ENCODE measurements at regions not wholly inside any gene's neighbourhood (a gene's known extent, or its start where the extent isn't known, plus 50 kb on each side); places are given as distances from the start of the nearest gene placed in this dataset.

DNA sequence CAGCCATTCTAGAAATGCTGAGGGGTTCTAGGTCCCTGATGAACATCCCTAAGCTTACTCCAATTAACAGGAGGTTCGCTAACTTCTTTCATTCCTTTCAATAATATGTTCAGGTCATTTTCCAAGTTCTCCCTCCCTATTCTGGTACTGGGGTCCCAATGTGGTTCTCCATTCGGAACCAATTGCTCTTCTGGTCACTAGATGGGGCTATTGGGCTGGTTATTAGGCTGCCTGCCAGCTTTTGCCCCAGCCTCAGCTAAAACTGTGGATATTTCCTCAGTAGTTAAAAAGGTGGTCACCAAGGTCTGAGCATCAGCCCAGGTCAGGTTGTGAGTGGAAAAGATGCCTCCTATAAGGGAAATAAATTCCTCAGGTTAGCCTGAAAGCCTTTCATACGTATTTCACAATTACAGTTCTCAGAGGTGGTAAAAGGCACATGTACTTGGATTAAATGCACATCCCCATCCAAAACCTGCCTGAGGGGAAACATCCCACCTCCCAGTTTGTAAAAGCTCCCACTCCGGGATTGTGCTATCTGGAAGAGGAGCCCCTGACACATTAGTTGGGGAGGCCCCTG lies 161.1 kb upstream of the CCDC179 start:
- DNase-seq: peak in 35 of 42 donors; percentile 4 to 64 (median 28)

DNA sequence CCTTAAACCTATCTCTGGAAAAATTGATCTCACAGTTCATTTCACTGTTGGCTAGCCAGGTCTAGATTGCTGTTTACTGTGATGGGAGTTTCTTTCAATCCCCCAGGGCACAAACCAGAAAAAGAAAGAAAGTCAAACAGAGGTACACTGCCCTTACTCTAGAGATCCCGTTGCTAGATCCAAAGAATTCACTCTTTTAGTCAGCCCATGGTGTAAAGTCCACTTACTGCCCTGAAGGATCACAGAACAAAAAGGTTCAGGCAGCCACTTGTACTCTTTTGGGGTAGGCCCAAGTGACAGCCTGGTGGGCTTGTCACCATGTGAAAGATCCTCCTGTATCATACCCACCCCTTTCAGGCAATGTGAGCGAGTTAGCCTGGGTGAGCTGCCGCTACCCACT lies 162.6 kb upstream of the CCDC179 start:
- no peak for DNase-seq
- intact Hi-C loops (cut with DNase I): no loop called here

More for the DNA sequence above, 161.1 kb upstream of the CCDC179 start:
- intact Hi-C loops (cut with DNase I): no loop called here

DNA sequence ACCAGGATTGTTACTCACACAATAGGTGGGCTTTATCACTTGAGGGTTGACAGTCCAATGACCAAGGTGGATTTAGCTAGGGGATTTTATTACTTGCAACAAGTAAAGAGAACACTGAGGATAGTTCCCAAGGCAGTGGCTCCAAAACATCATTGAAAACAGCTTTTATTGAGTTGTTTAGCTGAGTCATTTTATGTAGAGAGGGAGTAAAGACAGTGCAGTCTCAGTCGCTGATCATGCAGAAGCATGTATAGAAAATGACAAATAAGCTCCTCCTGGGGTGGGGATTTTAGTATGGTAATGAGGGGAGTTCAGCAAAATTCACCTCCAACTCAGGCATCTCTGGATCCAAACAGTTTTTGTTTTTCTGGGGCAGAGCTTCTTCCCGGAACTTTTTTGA lies 163.0 kb upstream of the CCDC179 start:
- intact Hi-C loops (cut with DNase I): no loop called here
- no peak for DNase-seq

DNA sequence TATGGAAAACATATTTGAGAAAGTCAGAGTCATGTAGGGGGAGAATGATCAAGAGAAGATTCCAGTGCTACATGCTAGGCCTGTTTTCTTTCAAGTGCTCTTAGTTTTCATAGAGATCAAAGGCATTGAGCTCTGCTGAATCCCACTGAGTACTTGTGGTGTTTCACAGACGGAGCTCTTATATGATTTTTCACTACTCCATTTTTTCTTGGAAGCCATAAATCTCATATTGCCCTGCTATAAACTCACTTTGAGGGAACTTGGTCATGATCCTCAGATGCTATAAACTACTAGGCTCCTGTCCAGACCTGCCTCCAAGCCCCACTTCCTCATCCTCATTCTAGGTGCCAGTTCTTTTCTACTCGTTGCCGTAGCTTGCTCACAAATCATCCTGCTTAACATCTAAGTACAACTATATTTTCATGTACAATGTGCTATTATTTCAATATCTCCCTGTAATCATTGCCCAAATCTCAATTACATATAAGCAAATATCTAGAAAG lies 180.8 kb upstream of the CCDC179 start:
- DNase-seq: no peak
- intact Hi-C loops (cut with DNase I): no loop called here

DNA sequence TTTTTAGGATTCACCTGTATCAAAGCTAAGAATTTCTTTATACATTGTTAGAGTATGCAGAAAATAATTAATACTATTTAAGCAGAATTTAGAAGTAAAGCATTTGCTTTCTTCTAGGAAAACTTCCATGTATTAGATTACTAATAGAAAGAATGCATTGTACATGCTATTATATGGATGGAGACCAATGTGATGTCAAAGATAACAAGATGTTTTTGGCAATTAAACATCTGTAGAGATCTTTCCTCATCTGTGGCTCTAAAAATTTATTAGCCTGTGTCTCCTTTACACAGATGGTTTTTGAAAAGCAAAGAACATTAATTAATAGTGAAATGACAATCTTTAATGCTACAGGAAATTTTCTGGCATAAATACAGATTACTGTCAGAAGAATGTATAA lies 198.4 kb upstream of the CCDC179 start:
- no peak for DNase-seq
- intact Hi-C loops (cut with DNase I): no loop called here

DNA sequence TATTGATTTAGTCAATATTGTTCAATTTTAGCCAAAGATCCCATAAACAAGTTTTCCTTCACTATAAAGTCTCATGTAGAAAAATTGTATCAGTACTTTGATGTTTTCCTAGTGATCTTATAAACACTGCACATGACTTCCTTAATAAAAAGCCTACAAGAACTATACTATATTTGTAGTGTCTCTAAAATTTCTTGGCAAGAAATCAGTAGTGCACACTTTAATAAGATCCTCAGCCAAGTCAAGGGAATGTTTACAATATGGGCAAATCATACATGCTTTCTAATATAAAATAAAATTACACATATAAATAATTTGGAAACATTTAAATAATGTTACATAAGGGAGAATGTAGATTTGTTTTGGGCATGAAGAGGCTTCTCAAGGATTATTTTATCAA lies 203.0 kb upstream of the CCDC179 start:
- no peak for DNase-seq

DNA sequence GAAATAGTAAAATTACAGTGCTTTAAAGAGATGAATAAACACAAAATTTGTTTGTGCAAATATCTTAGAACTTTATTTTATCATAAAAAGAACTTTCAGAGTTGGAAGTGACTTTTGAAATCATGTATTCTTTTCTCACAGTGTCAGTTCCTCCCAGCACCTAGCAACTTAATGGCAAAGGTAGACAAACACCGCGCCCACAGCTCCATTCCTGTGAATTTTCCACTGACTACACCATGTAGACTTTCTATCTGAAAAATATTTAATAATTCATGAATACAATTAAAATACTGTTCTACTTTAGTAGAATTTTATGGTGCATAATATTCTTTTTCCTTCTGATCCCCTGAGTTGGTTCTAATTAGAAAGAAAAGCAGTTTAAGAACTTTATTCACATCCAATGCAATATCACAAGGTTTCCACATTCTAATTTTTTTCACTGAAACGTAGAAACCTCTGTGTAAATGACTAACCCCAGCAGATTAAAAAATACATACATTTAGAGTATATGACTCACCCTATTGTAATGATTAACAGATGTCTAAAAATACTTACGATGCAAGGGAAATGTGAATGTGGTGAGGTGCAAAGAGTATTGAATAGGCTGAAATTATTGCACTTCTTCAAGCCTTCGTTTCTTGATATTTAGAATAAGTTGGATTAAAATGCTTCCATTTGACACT lies 218.2 kb upstream of the CCDC179 start:
- peak in 11 of 42 donors; percentile 1 to 36 (median 10) for DNase-seq
- intact Hi-C loops (cut with DNase I): no loop called here

More for the DNA sequence above, 203.0 kb upstream of the CCDC179 start:
- intact Hi-C loops (cut with DNase I): no loop called here

DNA sequence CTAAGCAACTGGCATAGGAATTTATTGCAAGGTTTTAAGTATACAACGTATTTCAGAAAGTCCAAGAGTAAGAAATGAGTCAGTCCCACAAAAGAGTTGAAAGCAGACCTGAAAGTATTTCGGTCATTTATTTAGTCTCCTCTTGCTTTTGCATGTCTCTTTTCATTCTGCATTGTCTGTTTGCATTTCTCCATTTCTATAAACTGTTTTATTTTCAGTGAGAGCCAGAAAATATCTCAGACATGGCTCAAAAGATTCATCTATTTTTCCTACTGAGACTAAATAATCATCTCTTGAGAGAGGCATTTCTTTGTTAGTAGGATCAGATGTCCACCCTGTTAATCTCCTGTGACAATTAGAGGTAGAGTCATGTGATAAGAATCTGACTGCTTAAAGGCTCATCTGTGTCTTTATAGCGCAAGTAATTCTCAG lies 219.1 kb upstream of the CCDC179 start:
- DNase-seq: no peak
- intact Hi-C loops (cut with DNase I): no loop called here

DNA sequence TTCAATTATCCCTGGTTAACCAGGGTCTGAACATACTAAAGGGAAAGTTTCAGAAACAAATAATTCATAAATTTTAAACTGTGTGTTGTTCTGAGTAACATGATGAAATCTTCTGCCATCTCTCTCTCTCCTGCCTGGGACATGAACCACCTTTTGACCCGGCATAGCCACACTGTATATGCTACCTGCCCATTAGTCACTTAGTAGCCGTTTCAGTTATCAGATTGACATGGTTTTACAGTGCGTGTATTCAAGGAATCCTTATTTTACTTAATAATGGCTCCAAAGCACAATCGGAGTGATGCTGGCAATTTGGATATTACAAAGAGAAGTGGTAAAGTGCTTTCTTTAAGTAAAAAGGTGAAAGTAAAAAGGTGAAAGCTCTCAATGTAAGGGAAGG lies 227.1 kb upstream of the CCDC179 start:
- intact Hi-C loops (cut with DNase I): no loop called here

DNA sequence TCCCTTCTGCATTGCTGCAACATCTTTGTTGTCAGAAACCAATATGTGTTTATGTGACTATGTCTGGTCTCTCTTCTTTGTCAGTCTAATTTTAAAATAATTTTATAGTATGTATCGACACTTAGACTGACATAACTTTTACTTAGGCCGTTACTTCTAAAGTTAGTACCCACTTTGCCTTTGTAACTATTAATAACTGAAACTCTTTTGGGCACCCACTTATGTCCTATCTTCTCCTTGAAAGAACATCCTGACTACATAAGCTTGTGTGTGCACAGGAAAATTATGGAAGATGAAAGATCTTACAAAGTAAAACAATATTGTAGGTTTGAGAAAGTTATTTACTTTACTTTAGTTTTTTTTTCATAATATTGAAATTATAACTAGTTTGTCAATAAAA lies 230.4 kb upstream of the CCDC179 start:
- DNase-seq: no peak
- intact Hi-C loops (cut with DNase I): no loop called here

More for the DNA sequence above, 227.1 kb upstream of the CCDC179 start:
- no peak for DNase-seq

DNA sequence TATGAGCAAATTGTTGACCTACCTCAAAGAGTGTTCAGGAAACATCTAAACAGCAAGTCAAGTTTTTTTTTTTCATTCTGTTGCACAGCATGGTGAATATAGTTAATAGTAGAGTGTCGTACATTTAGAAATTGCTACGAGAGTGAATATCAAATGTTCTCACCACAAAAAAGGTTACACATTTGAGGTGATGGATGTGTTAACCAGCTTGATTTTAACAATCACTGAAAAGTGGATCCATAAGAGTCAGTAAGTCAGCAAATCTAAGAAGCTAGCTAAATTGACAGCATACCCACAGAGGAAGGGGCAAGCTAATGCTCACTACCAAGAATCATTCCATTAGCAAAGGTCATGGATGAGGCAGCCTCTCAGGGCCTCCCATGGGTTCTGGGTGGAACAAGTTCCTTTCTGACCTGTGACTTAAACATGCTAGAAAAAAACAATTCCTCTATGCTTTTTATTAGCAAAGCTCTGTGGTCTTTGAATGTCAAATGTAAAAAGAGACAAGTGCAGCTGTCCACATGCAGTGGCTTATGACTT lies 235.4 kb upstream of the CCDC179 start:
- intact Hi-C loops (cut with DNase I): no loop called here
- no peak for DNase-seq

DNA sequence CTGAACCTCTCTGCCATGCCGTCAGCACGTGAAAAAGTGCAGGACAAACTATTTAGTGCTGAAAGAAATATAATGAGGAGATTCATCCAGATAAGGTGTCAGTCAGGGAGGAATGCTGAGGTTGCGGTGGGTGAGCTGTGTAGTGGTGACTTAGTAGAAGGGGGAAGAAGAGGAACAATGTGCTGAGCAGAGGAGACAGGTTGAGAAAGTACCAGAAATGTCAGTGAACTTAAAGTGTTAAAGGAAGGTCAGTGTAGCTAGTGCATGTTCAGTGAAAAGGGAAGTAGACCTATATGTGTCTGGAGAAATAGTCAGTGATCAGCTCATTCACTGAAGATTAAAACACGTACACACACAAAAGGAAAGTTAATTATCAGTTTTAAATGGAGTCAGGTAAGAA lies 237.6 kb upstream of the CCDC179 start:
- no peak for DNase-seq
- intact Hi-C loops (cut with DNase I): no loop called here

DNA sequence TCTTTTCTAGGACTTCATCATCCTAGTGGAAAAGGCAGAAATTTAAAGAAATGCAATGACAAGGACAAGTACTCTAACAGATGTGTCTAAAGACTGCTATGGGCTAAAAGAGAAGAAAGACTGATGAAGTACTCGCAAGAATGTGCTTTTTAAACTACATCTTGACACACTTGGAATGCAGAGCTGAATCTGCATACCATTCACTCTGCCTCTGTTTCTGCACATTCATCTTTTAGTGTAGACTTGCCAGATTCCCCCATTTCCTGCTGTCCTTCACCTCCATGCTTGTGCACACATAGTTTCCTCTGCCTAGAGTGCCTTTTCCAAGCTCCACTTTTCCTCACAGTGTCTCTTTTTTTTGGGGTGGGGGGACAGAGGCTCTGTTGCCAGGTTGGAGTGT lies 239.0 kb upstream of the CCDC179 start:
- intact Hi-C loops (cut with DNase I): no loop called here

DNA sequence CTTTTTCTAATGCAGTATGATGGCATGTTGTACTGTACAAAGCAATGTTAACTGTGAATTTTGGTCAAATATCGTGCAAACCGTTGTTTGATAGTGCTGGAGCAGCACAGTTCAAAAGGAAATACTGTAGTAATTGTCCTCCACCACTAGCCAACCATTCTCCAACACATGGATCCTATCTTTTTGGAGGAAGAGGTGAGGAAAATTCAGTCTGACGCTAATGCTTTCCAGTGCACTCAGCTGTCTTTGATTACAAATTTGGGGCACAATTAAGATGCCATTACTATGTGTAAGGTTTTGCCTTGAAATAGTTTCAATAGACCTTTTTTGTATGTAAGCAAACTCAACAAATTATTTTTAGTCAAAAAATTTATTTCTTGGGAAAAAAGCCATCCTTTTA lies 240.5 kb upstream of the CCDC179 start:
- DNase-seq: no peak
- intact Hi-C loops (cut with DNase I): no loop called here

More for the DNA sequence above, 239.0 kb upstream of the CCDC179 start:
- no peak for DNase-seq

DNA sequence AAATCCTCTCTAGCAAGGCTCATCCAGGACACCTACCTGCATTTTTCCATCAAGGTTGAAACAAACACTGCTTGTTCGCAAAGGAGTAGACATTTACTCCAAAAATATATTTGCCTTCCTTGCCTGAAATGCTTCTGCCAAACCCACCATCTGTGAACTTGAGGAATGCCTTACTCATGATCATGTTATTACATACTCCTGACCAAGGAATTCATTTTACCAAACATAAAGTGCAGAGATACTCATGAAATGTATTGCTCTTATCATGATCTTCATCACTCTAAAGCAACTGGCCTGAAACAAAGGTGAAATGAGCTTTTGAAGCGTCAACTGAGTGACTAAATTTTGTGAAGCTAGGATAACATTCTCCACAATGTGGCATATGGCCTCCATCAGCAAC lies 243.1 kb upstream of the CCDC179 start:
- no peak for DNase-seq
- intact Hi-C loops (cut with DNase I): no loop called here

DNA sequence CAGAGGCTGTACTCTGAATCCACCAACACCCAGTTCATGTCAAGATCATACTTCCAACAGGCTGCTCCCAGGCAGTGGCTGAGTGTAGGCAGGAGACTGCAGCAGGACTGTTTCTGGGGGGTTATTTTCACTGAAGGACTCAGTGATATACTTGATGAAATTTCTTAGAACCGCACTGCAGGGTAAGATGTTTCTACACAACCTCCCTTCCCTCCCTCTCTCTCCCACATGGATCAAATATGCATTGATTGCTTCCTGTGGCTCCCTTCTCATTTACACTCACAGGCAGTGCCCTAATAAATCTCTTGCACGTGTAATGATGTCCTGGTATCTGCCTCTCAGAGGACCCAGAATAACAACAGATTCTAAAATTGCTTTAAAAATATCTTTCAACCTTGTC lies 251.3 kb upstream of the CCDC179 start:
- DNase-seq: no peak
- intact Hi-C loops (cut with DNase I): no loop called here

DNA sequence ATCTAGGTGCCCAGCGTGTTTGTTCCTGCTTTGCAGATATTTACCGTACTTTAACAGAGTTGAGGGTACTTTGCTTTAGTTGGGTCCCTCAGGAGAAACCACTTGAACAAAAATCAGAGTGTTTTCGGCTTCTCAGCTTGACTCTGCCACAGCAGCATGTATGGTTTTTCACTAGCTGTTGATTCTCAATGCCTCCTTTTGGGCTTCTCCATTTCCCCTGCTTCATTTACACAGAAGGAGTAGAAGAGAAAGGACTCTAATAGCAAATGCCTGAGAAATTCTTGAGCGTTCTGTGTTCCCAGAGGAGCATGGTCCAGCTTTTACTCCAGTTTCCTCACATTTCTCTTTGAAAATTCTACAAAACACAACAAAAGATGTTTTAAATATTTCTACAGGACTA lies 252.1 kb upstream of the CCDC179 start:
- DNase-seq: no peak
- intact Hi-C loops (cut with DNase I): no loop called here

DNA sequence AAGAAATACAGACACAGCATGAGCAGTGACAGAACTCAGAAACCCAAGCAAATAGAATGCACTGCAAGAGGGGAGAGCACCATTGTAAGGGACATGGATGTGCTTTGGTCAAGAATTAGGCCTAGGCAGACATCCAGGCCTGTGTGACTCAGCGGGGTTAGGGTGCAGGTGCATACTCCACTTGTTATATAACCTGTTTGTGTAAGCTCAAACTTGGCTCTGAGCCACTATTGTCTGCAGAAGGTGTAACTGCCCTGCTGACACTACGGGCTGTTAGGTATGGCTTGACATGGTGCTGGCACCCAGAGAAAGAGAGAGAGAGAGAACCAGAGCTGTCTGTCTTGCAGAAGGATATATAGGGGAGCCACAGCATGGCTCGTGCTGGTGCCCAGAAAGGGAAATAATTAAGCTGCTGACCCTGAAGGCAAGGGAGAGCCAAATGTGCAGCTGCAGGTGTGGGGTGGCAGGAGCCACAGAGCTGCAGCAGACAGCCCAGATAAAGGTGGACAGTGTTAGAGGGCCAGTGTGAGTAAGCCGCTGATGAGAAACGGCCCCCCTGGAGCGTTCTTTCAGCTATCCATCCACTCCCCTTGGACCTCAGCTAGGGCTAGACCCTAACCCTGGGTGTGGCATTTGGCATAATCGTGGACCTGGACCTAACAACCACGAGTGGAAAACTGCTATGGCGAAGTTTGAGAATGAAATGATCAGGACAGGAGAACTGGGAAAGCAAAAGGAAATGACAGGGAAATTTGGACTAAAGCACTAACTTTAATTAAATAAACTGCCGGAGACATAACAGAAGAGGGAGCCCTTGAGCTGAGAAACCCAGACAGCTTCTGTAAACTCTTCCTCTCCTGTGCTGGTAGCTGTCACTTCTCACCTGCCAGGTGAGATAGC lies 253.0 kb upstream of the CCDC179 start:
- intact Hi-C loops (cut with DNase I): no loop called here
- DNase-seq: peak in 19 of 42 donors; percentile 6 to 62 (median 35)

DNA sequence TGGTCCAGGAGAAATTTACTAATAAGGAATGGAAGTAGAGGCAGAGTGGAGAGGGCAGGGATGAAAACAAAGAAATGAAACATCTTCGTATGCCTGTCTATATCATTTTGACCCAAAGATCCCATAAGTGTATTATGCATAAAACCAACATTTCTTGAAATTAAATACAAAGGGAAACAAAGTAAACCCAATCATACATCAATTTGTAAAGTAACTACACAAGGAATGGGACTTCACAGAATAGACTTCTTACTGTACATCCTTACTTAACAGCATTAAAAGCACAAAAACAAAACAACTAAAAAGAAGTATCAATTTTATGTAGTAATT lies 253.6 kb upstream of the CCDC179 start:
- DNase-seq: no peak
- intact Hi-C loops (cut with DNase I): no loop called here

DNA sequence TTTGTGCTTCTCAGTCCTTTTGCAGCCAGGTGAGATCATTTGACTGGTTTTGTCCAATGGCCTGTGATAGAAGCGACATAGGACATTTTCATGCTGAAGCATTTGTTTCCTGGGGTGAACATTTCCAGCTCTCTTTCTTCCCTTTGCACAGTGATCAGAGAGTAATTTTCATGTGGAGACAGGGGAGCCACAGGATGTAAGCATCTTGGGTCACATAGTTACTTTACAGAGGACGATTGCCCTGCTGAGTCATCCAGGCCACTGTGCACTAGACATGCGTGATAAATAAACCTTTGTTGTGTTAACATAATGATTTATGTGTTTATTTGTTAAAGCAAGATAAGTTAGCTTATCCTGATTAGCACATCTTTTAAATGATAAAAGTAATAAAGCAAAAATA lies 263.5 kb upstream of the CCDC179 start:
- intact Hi-C loops (cut with DNase I): no loop called here
- DNase-seq: no peak
